Erythroblast (primary cell): ENCODE measurements at regions not wholly inside any gene's neighbourhood (a gene's known extent, or its start where the extent isn't known, plus 50 kb on each side); places are given as distances from the start of the nearest gene placed in this dataset.

ENCODE experiments used
- GATA1 ChIP-seq: IDR thresholded peaks from 2 replicates; pipeline ENCODE4 v1.6.1; 2011; ENCODE audit warnings: low read depth, mild to moderate bottlenecking, control low read depth, low read length, moderate library complexity
- POLR2A ChIP-seq: IDR thresholded peaks from 2 replicates; pipeline ENCODE4 v1.6.1; 2011; ENCODE audit warnings: mild to moderate bottlenecking, low read length

GRCh38 chr6:163777716-163778115 lies 363.2 kb downstream of the QKI start:
- TF ChIP-seq POLR2A (no peak), GATA1 (no peak)
